ENCODE measurements at regions not wholly inside any gene's neighbourhood (a gene's known extent, or its start where the extent isn't known, plus 50 kb on each side); places are given as distances from the start of the nearest gene placed in this dataset.

GRCh38 chrX:78456909-78457308 lies 129.5 kb upstream of the CYSLTR1 start:
- DNase-seq = no peak

- DNase-seq = no peak
Measured at GRCh38 chrX:78455901-78456300, 128.5 kb upstream of the CYSLTR1 start.

GRCh38 chrX:78452356-78452755 lies 124.9 kb upstream of the CYSLTR1 start:
- DNase-seq = no peak

- no peak for DNase-seq
Measured at GRCh38 chrX:78437621-78438020, 110.2 kb upstream of the CYSLTR1 start.

- no peak for DNase-seq
Measured at GRCh38 chrX:78429172-78429571, 101.8 kb upstream of the CYSLTR1 start.

- no peak for DNase-seq
Measured at GRCh38 chrX:78388663-78389062, 61.3 kb upstream of the CYSLTR1 start.

- no peak for DNase-seq
Measured at GRCh38 chrX:78387364-78387763, 60.0 kb upstream of the CYSLTR1 start.

GRCh38 chrX:78384486-78384885 lies 57.1 kb upstream of the CYSLTR1 start:
- DNase-seq = no peak

GRCh38 chrX:78383594-78383993 lies 56.2 kb upstream of the CYSLTR1 start:
- no peak for DNase-seq

GRCh38 chrX:78378476-78379115 lies 51.2 kb upstream of the CYSLTR1 start:
- no peak for DNase-seq
